ENCODE measurements at regions not wholly inside any gene's neighbourhood (a gene's known extent, or its start where the extent isn't known, plus 50 kb on each side); places are given as distances from the start of the nearest gene placed in this dataset.

- DNase-seq (ENCODE audit: extremely low spot score) = no peak
- ChIA-PET CTCF (interaction anchor here (1.2 kb wide), 1 partner anchor 13 kb away, joined by 3 read pairs; no protein-coding TSS in a partner anchor), POLR2A (no interaction called here)
- TF ChIP-seq SUZ12 (IDR thresholded peaks at IDR 0.05) = no peak
- TF ChIP-seq BHLHE40 (IDR thresholded peaks at IDR 0.05; ENCODE audit: borderline replicate concordance) = no peak
- no peak for TF ChIP-seq FOXA1 (IDR thresholded peaks at IDR 0.05)
- TF ChIP-seq FOXK2 (IDR thresholded peaks at IDR 0.05) = no peak
- TF ChIP-seq NFRKB (IDR thresholded peaks at IDR 0.05) = no peak
- TF ChIP-seq PKNOX1 (IDR thresholded peaks at IDR 0.05) = no peak
- no peak for TF ChIP-seq L3MBTL2 (conservative IDR thresholded peaks at IDR 0.05)
- TF ChIP-seq ZNF384 (IDR thresholded peaks at IDR 0.05) = no peak
- TF ChIP-seq FOXM1 (IDR thresholded peaks at IDR 0.05; ENCODE audit: borderline replicate concordance) = no peak
Measured at GRCh38 chr3:59425371-59425770, 375.5 kb upstream of the CFAP20DC start.

GRCh38 chr3:59424268-59425010 lies 374.6 kb upstream of the CFAP20DC start:
- DNase-seq (ENCODE audit: extremely low spot score) = no peak
- CTCF ChIA-PET = no interaction called here
- TF ChIP-seq BHLHE40 (IDR thresholded peaks at IDR 0.05; ENCODE audit: borderline replicate concordance) = no peak
- TF ChIP-seq NFRKB (IDR thresholded peaks at IDR 0.05) = no peak
- TF ChIP-seq FOXM1 (IDR thresholded peaks at IDR 0.05; ENCODE audit: borderline replicate concordance) = no peak
- no peak for TF ChIP-seq PKNOX1 (IDR thresholded peaks at IDR 0.05)
- TF ChIP-seq ZNF384 (IDR thresholded peaks at IDR 0.05) = no peak
- TF ChIP-seq HDGF (IDR thresholded peaks at IDR 0.05; ENCODE audit: borderline replicate concordance) = no peak
- TF ChIP-seq FOXK2 (IDR thresholded peaks at IDR 0.05) = no peak
- TF ChIP-seq TARDBP (IDR thresholded peaks at IDR 0.05) = no peak
- TF ChIP-seq SUZ12 (IDR thresholded peaks at IDR 0.05) = no peak
- TF ChIP-seq LEF1 (IDR thresholded peaks at IDR 0.05; ENCODE audit: borderline replicate concordance) = no peak
- no peak for TF ChIP-seq CTBP1 (IDR thresholded peaks at IDR 0.05; ENCODE audit: borderline replicate concordance)
- TF ChIP-seq FOXA1 (IDR thresholded peaks at IDR 0.05) = no peak
- TF ChIP-seq ELF4 (IDR thresholded peaks at IDR 0.05) = no peak
- no peak for TF ChIP-seq SP1 (IDR thresholded peaks at IDR 0.05)
- TF ChIP-seq L3MBTL2 (conservative IDR thresholded peaks at IDR 0.05) = no peak
- no peak for TF ChIP-seq ARNT (IDR thresholded peaks at IDR 0.05)
- POLR2A ChIA-PET = no interaction called here

- TF ChIP-seq PKNOX1 (IDR thresholded peaks at IDR 0.05) (no peak), FOXK2 (IDR thresholded peaks at IDR 0.05) (no peak), ZNF384 (IDR thresholded peaks at IDR 0.05) (no peak), NFRKB (IDR thresholded peaks at IDR 0.05) (no peak), HDGF (IDR thresholded peaks at IDR 0.05; ENCODE audit: borderline replicate concordance) (no peak), SP1 (IDR thresholded peaks at IDR 0.05) (no peak), SUZ12 (IDR thresholded peaks at IDR 0.05) (no peak), TARDBP (IDR thresholded peaks at IDR 0.05) (no peak), LEF1 (IDR thresholded peaks at IDR 0.05; ENCODE audit: borderline replicate concordance) (no peak), L3MBTL2 (conservative IDR thresholded peaks at IDR 0.05) (no peak), ARNT (IDR thresholded peaks at IDR 0.05) (no peak), CTBP1 (IDR thresholded peaks at IDR 0.05; ENCODE audit: borderline replicate concordance) (no peak), ELF4 (IDR thresholded peaks at IDR 0.05) (no peak), FOXA1 (IDR thresholded peaks at IDR 0.05) (no peak), FOXM1 (IDR thresholded peaks at IDR 0.05; ENCODE audit: borderline replicate concordance) (no peak), BHLHE40 (IDR thresholded peaks at IDR 0.05; ENCODE audit: borderline replicate concordance) (no peak)
- POLR2A ChIA-PET = no interaction called here
- DNase-seq (ENCODE audit: extremely low spot score) = no peak
- CTCF ChIA-PET = no interaction called here
Measured at GRCh38 chr3:59423707-59424106, 373.9 kb upstream of the CFAP20DC start.

- POLR2A ChIA-PET = no interaction called here
- CTCF ChIA-PET = no interaction called here
- DNase-seq (ENCODE audit: extremely low spot score) = no peak
- TF ChIP-seq PKNOX1 (IDR thresholded peaks at IDR 0.05) (no peak), FOXA1 (IDR thresholded peaks at IDR 0.05) (no peak), ZNF384 (IDR thresholded peaks at IDR 0.05) (no peak), FOXM1 (IDR thresholded peaks at IDR 0.05; ENCODE audit: borderline replicate concordance) (no peak), CTBP1 (IDR thresholded peaks at IDR 0.05; ENCODE audit: borderline replicate concordance) (no peak), TARDBP (IDR thresholded peaks at IDR 0.05) (no peak), FOXK2 (IDR thresholded peaks at IDR 0.05) (no peak), ARNT (IDR thresholded peaks at IDR 0.05) (no peak), LEF1 (IDR thresholded peaks at IDR 0.05; ENCODE audit: borderline replicate concordance) (no peak)
Measured at GRCh38 chr3:59422312-59422711, 372.5 kb upstream of the CFAP20DC start.

- no peak for TF ChIP-seq HDGF (IDR thresholded peaks at IDR 0.05; ENCODE audit: borderline replicate concordance)
- TF ChIP-seq L3MBTL2 (conservative IDR thresholded peaks at IDR 0.05) = no peak
- no peak for TF ChIP-seq ELF4 (IDR thresholded peaks at IDR 0.05)
- no peak for TF ChIP-seq TARDBP (IDR thresholded peaks at IDR 0.05)
- no peak for TF ChIP-seq BHLHE40 (IDR thresholded peaks at IDR 0.05; ENCODE audit: borderline replicate concordance)
- no peak for TF ChIP-seq FOXK2 (IDR thresholded peaks at IDR 0.05)
- no peak for TF ChIP-seq NFRKB (IDR thresholded peaks at IDR 0.05)
- TF ChIP-seq ARNT (IDR thresholded peaks at IDR 0.05) = no peak
- TF ChIP-seq SP1 (IDR thresholded peaks at IDR 0.05) = no peak
- TF ChIP-seq LEF1 (IDR thresholded peaks at IDR 0.05; ENCODE audit: borderline replicate concordance) = no peak
- POLR2A ChIA-PET = no interaction called here
- no peak for DNase-seq (ENCODE audit: extremely low spot score)
- CTCF ChIA-PET = no interaction called here
Measured at GRCh38 chr3:59418836-59419235, 369.0 kb upstream of the CFAP20DC start.
